ENCODE measurements at regions not wholly inside any gene's neighbourhood (a gene's known extent, or its start where the extent isn't known, plus 50 kb on each side); places are given as distances from the start of the nearest gene placed in this dataset.
"Not testable (repeated sequence)": the region's sequence is repeated elsewhere in the genome, so short reads cannot be mapped to it uniquely, and the experiment has no call there.

GRCh38 chr1:193388683-193389082 lies 202.3 kb upstream of the B3GALT2 start:
- H3K27ac ChIP-seq (ENCODE audit: low read length), result no peak overlapping the region
- no peaks in the 10 kb centered on the region for H3K9me3 ChIP-seq (ENCODE audit: control insufficient read depth, insufficient read depth, low read length)
- no peaks in the 10 kb centered on the region for H3K27me3 Mint-ChIP-seq (ENCODE audit: low read depth in 2 of 2)
- no peaks in the 10 kb centered on the region for H3K4me1 ChIP-seq (ENCODE audit: control insufficient read depth, insufficient read depth, low read length)
- H3K4me3 Mint-ChIP-seq, result no peak overlapping the region
- no peak overlapping the region for H3K4me3 ChIP-seq (ENCODE audit: low read length)
- no peaks in the 10 kb centered on the region for H3K4me1 Mint-ChIP-seq
- H3K9me3 Mint-ChIP-seq, result peaks cover 0 to 2% of the 10 kb centered on the region in 2 donors
- H3K27ac Mint-ChIP-seq, result no peak overlapping the region
- H3K36me3 Mint-ChIP-seq, result no peaks in the 10 kb centered on the region
- no peak for TF ChIP-seq CTCF (IDR thresholded peaks at IDR 0.05)
- ATAC-seq (no peak), DNase-seq (no peak)
- no peaks in the 10 kb centered on the region for H3K27me3 ChIP-seq (ENCODE audit: control insufficient read depth, insufficient read depth, low read length)
- intact Hi-C loops (cut with micrococcal nuclease), result no loop called here
- WGBS (ENCODE audit: insufficient coverage), result 97% methylated on average over 4 of the region's 5 CpGs
- H3K36me3 ChIP-seq (ENCODE audit: control insufficient read depth, insufficient read depth, low read length), result no peaks in the 10 kb centered on the region

- ATAC-seq (no peak), DNase-seq (no peak)
- H3K4me3 Mint-ChIP-seq, result no peak overlapping the region
- no peak for TF ChIP-seq CTCF (IDR thresholded peaks at IDR 0.05)
- H3K4me1 Mint-ChIP-seq, result no peaks in the 10 kb centered on the region
- peaks cover 0 to 2% of the 10 kb centered on the region in 2 donors for H3K9me3 Mint-ChIP-seq
- Histone ChIP-seq H3K4me3 (ENCODE audit: low read length) (no peak overlapping the region), H3K9me3 (ENCODE audit: control insufficient read depth, insufficient read depth, low read length) (no peaks in the 10 kb centered on the region), H3K27me3 (ENCODE audit: control insufficient read depth, insufficient read depth, low read length) (no peaks in the 10 kb centered on the region), H3K4me1 (ENCODE audit: control insufficient read depth, insufficient read depth, low read length) (no peaks in the 10 kb centered on the region), H3K36me3 (ENCODE audit: control insufficient read depth, insufficient read depth, low read length) (no peaks in the 10 kb centered on the region), H3K27ac (ENCODE audit: low read length) (no peak overlapping the region)
- intact Hi-C loops (cut with micrococcal nuclease), result no loop called here
- no peak overlapping the region for H3K27ac Mint-ChIP-seq
- H3K27me3 Mint-ChIP-seq (ENCODE audit: low read depth in 2 of 2), result no peaks in the 10 kb centered on the region
- WGBS (ENCODE audit: insufficient coverage), result 95% methylated on average over 3 of the region's 4 CpGs
- no peaks in the 10 kb centered on the region for H3K36me3 Mint-ChIP-seq
These were observed 201.8 kb upstream of the B3GALT2 start for GRCh38 chr1:193388165-193388564.

GRCh38 chr1:193387406-193387805 lies 201.0 kb upstream of the B3GALT2 start:
- intact Hi-C loops (cut with micrococcal nuclease), result no loop called here

GRCh38 chr1:193378451-193378850 lies 192.0 kb upstream of the B3GALT2 start:
- H3K36me3 Mint-ChIP-seq; H3K27me3 ChIP-seq (ENCODE audit: control insufficient read depth, insufficient read depth, low read length); intact Hi-C loops (cut with micrococcal nuclease); H3K27ac ChIP-seq (ENCODE audit: low read length); ATAC-seq; DNase-seq; H3K4me3 Mint-ChIP-seq; H3K27me3 Mint-ChIP-seq (ENCODE audit: low read depth in 2 of 2); H3K4me1 ChIP-seq (ENCODE audit: control insufficient read depth, insufficient read depth, low read length); H3K4me1 Mint-ChIP-seq; H3K27ac Mint-ChIP-seq; H3K36me3 ChIP-seq (ENCODE audit: control insufficient read depth, insufficient read depth, low read length); H3K9me3 Mint-ChIP-seq; H3K4me3 ChIP-seq (ENCODE audit: low read length); H3K9me3 ChIP-seq (ENCODE audit: control insufficient read depth, insufficient read depth, low read length): not testable (repeated sequence)
- WGBS (ENCODE audit: insufficient coverage), result 100% methylated on average over 1 of the region's 2 CpGs

More at GRCh38 chr1:193387406-193387805, 201.0 kb upstream of the B3GALT2 start:
- Histone ChIP-seq H3K27me3 (ENCODE audit: control insufficient read depth, insufficient read depth, low read length) (no peaks in the 10 kb centered on the region), H3K4me1 (ENCODE audit: control insufficient read depth, insufficient read depth, low read length) (no peaks in the 10 kb centered on the region), H3K4me3 (ENCODE audit: low read length) (no peak overlapping the region), H3K36me3 (ENCODE audit: control insufficient read depth, insufficient read depth, low read length) (no peaks in the 10 kb centered on the region), H3K9me3 (ENCODE audit: control insufficient read depth, insufficient read depth, low read length) (no peaks in the 10 kb centered on the region), H3K27ac (ENCODE audit: low read length) (no peak overlapping the region)
- Mint-ChIP-seq H3K36me3 (no peaks in the 10 kb centered on the region), H3K27ac (no peak overlapping the region), H3K9me3 (peaks cover 0 to 2% of the 10 kb centered on the region in 2 donors), H3K4me1 (no peaks in the 10 kb centered on the region), H3K4me3 (no peak overlapping the region), H3K27me3 (ENCODE audit: low read depth in 2 of 2) (no peaks in the 10 kb centered on the region)
- no peak for TF ChIP-seq CTCF (IDR thresholded peaks at IDR 0.05)
- ATAC-seq (no peak), DNase-seq (no peak)

All from natural killer cell (primary cell).